SU-DHL-6 (cell line): ENCODE measurements at regions not wholly inside any gene's neighbourhood (a gene's known extent, or its start where the extent isn't known, plus 50 kb on each side); places are given as distances from the start of the nearest gene placed in this dataset.

Experiments used
- H2AFZ ChIP-seq: fragments of 200-600 bp; sonication (generic); 2 replicates; pipeline ENCODE4 v1.6.1; 2014; ENCODE audit warnings: low read depth, mild to moderate bottlenecking, moderate library complexity, mixed read lengths, antibody characterized with exemption, low read length; ENCODE audit not compliant: severe bottlenecking
- H3F3A ChIP-seq: fragments of 200-600 bp; shearing (Covaris generic); 2 replicates; pipeline ENCODE4 v1.6.0; 2016; ENCODE audit warnings: antibody characterized with exemption, mild to moderate bottlenecking; ENCODE audit not compliant: insufficient read depth
- H3K27ac ChIP-seq: fragments of 200-600 bp; sonication (generic); 2 replicates; pipeline ENCODE4 v1.5.1; 2016; ENCODE audit warnings: low read depth, mild to moderate bottlenecking, low read length, moderate library complexity, mixed read lengths
- H3K27me3 ChIP-seq: fragments of 200-600 bp; sonication (generic), shearing (Covaris generic); 2 replicates; pipeline ENCODE4 v1.6.0; 2014; ENCODE audit warnings: mild to moderate bottlenecking, low read length
- H3K36me3 ChIP-seq: fragments of 200-600 bp; sonication (generic); 2 replicates; pipeline ENCODE4 v1.6.1; 2014; ENCODE audit warnings: mild to moderate bottlenecking, low read length, mixed read lengths
- H3K4me2 ChIP-seq: fragments of 300-600, 200-600 bp; shearing (Covaris generic), sonication (generic); 2 replicates; pipeline ENCODE4 v1.6.0; 2014; ENCODE audit warnings: low read length, low read depth, mild to moderate bottlenecking; ENCODE audit not compliant: poor library complexity, severe bottlenecking
- H3K4me3 ChIP-seq: fragments of 200-600 bp; sonication (generic); 2 replicates; pipeline ENCODE4 v1.5.1; 2014; ENCODE audit warnings: antibody characterized with exemption, low read length, mild to moderate bottlenecking, mixed read lengths; ENCODE audit not compliant: insufficient read depth, poor library complexity, severe bottlenecking
- H3K79me2 ChIP-seq: fragments of 200-600 bp; sonication (generic); 2 replicates; pipeline ENCODE4 v1.6.1; 2014; ENCODE audit warnings: mild to moderate bottlenecking, low read length, moderate library complexity; ENCODE audit not compliant: insufficient read depth
- H3K9ac ChIP-seq: fragments of 200-600 bp; sonication (generic); 2 replicates; pipeline ENCODE4 v1.7.0; 2014; ENCODE audit warnings: mild to moderate bottlenecking, low read length
- H3K9me2 ChIP-seq: fragments of 200-600 bp; sonication (generic); replicated peaks from 2 replicates; pipeline ENCODE4 v1.6.1; 2014; ENCODE audit warnings: low read length; ENCODE audit not compliant: insufficient read depth
- H3K9me3 ChIP-seq: fragments of 200-600 bp; sonication (generic); 2 replicates; pipeline ENCODE4 v1.6.1; 2014; ENCODE audit warnings: low read length, mixed read lengths; ENCODE audit not compliant: insufficient read depth
- H4K20me1 ChIP-seq: fragments of 200-600 bp; sonication (generic); 2 replicates; pipeline ENCODE4 v1.6.1; 2014; ENCODE audit warnings: low read depth, mild to moderate bottlenecking, antibody characterized with exemption, low read length, moderate library complexity, mixed read lengths
- CTCF ChIP-seq: fragments of 200-600 bp; sonication (generic); IDR thresholded peaks from one replicate; pipeline ENCODE4 v1.5.1; 2017; ENCODE audit warnings: antibody characterized with exemption, mild to moderate bottlenecking, low read length, moderate library complexity; ENCODE audit not compliant: insufficient read depth, poor library complexity, severe bottlenecking
- EZH2phosphoT487 ChIP-seq: fragments of 200-600 bp; sonication (generic), shearing (Covaris generic); conservative IDR thresholded peaks from 2 replicates; pipeline ENCODE4 v1.6.1; 2018; ENCODE audit warnings: mild to moderate bottlenecking, antibody characterized with exemption, low read length, moderate library complexity, mixed read lengths

GRCh38 chr18:10139783-10140410 lies 226.1 kb downstream of the VAPA start:
- Histone ChIP-seq H3K9me2 (no peaks in the 10 kb centered on the region), H3K27ac (no peak overlapping the region), H3K79me2 (no peaks in the 10 kb centered on the region), H4K20me1 (no peaks in the 10 kb centered on the region), H3K4me2 (no peak overlapping the region), H3K27me3 (no peaks in the 10 kb centered on the region), H3K36me3 (no peaks in the 10 kb centered on the region), H3K9ac (no peak overlapping the region), H2AFZ (no peak overlapping the region), H3K4me3 (no peak overlapping the region), H3F3A (no peaks in the 10 kb centered on the region), H3K9me3 (no peaks in the 10 kb centered on the region)
- TF ChIP-seq EZH2phosphoT487 = no peak
- TF ChIP-seq CTCF = no peak

GRCh38 chr18:10140461-10141282 lies 226.9 kb downstream of the VAPA start:
- Histone ChIP-seq H3K79me2 (no peaks in the 10 kb centered on the region), H3K9ac (no peak overlapping the region), H3K4me3 (no peak overlapping the region), H3K27ac (no peak overlapping the region), H3K36me3 (no peaks in the 10 kb centered on the region), H4K20me1 (no peaks in the 10 kb centered on the region), H3K27me3 (no peaks in the 10 kb centered on the region), H3K9me3 (no peaks in the 10 kb centered on the region), H2AFZ (no peak overlapping the region), H3K4me2 (no peak overlapping the region), H3F3A (no peaks in the 10 kb centered on the region), H3K9me2 (no peaks in the 10 kb centered on the region)
- TF ChIP-seq EZH2phosphoT487 = no peak
- TF ChIP-seq CTCF = no peak

- Histone ChIP-seq H4K20me1 (no peaks in the 10 kb centered on the region), H3K4me3 (no peak overlapping the region), H3K79me2 (no peaks in the 10 kb centered on the region), H3K9me3 (no peaks in the 10 kb centered on the region), H3K27me3 (no peaks in the 10 kb centered on the region), H3K4me2 (no peak overlapping the region), H3K9me2 (no peaks in the 10 kb centered on the region), H3K36me3 (no peaks in the 10 kb centered on the region), H3F3A (no peaks in the 10 kb centered on the region), H2AFZ (no peak overlapping the region), H3K27ac (no peak overlapping the region), H3K9ac (no peak overlapping the region)
- TF ChIP-seq EZH2phosphoT487 = no peak
These were observed 227.7 kb downstream of the VAPA start for GRCh38 chr18:10141559-10141958.

- Histone ChIP-seq H4K20me1 (no peaks in the 10 kb centered on the region), H3K27me3 (no peaks in the 10 kb centered on the region), H3K36me3 (no peaks in the 10 kb centered on the region), H2AFZ (no peak overlapping the region), H3K4me3 (no peak overlapping the region), H3K27ac (no peak overlapping the region), H3K4me2 (no peak overlapping the region), H3K9ac (no peak overlapping the region), H3F3A (no peaks in the 10 kb centered on the region), H3K9me3 (no peaks in the 10 kb centered on the region), H3K79me2 (no peaks in the 10 kb centered on the region), H3K9me2 (no peaks in the 10 kb centered on the region)
- TF ChIP-seq CTCF = no peak
- TF ChIP-seq EZH2phosphoT487 = no peak
These were observed 228.2 kb downstream of the VAPA start for GRCh38 chr18:10142056-10142455.
